Nephron progenitor cell (in vitro differentiated cells): ENCODE measurements at regions not wholly inside any gene's neighbourhood (a gene's known extent, or its start where the extent isn't known, plus 50 kb on each side); places are given as distances from the start of the nearest gene placed in this dataset.
"Not testable (repeated sequence)": the region's sequence is repeated elsewhere in the genome, so short reads cannot be mapped to it uniquely, and the experiment has no call there.

Source experiments
- DNase-seq: peaks from one replicate; pipeline ENCODE4 v3.0.0; 2021
- H3K27ac Mint-ChIP-seq: 2 replicates; pipeline ENCODE4 v1.8.0; 2021; ENCODE audit warnings: mild to moderate bottlenecking, moderate library complexity, mixed read lengths
- H3K27me3 Mint-ChIP-seq: 2 replicates; pipeline ENCODE4 v1.8.0; 2021; ENCODE audit warnings: mild to moderate bottlenecking, low read depth, mixed read lengths; ENCODE audit not compliant: poor library complexity
- H3K36me3 Mint-ChIP-seq: 2 replicates; pipeline ENCODE4 v1.8.0; 2021; ENCODE audit warnings: low read depth, mixed read lengths
- H3K4me1 Mint-ChIP-seq: 2 replicates; pipeline ENCODE4 v1.8.0; 2021; ENCODE audit warnings: mixed read lengths
- H3K4me3 Mint-ChIP-seq: 2 replicates; pipeline ENCODE4 v1.8.0; 2021; ENCODE audit warnings: mild to moderate bottlenecking, moderate library complexity, mixed read lengths
- H3K9me3 Mint-ChIP-seq: 2 replicates; pipeline ENCODE4 v1.8.0; 2021; ENCODE audit warnings: mild to moderate bottlenecking, moderate library complexity, mixed read lengths
- TF ChIP-seq, protein P1 (sequence below): fragments of 200-600 bp; sonication (generic); IDR thresholded peaks from 2 replicates; pipeline ENCODE4 v1.5.0; 2021; ENCODE audit warnings: antibody characterized with exemption

DNA sequence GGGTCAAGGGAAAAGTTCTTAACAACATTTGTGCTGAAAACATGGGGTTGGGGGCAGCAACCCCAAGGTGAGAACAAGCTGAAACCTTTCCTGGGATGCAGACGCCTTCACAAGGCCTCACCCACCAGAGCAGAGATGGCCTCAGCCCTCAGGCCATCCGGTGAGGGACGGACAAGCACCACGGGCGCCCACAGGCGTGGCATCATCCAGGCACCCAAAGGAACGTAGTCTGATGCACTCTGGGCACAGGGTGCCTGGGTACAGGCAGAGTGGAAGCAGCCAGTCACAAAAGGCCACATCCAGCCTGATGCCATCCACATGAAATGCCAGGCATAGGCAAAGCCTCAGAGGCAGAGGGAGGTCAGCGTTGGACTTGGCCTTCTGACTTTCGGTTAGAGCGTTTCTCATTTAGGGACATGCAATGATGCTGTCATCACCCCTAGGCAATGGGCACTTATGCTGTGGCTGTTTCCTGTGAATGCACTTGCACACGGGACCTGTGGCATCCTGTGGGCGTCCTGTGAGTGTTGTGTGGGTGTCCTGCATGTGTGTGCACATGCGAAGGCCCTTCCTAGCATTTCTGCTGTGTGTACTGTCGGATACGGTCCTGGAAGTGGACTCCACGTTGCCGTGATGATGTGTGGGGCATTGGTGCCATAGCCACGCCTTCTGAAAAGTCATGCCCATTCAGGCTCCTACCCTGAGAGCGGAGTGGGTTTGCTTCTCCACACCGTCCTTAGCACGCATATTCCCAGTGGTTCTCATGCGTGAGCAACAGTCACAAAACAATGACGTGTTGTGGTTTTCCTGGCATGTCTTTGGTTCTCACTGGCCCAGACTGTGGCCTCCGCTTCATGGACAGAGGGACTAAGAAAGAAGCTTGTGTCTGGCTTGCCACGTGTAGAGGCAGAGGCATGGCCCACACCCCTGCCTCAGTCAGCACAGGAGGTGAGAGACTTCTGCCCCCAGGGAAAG, 52.7 kb upstream of the ZNF469 start:
- Mint-ChIP-seq H3K4me3 (no peak overlapping the region), H3K9me3 (peaks cover 4% of the 10 kb centered on the region), H3K36me3 (no peaks in the 10 kb centered on the region), H3K4me1 (peaks cover 22% of the 10 kb centered on the region), H3K27ac (no peak overlapping the region), H3K27me3 (peaks cover 6% of the 10 kb centered on the region)
- TF ChIP-seq, protein P1, sequence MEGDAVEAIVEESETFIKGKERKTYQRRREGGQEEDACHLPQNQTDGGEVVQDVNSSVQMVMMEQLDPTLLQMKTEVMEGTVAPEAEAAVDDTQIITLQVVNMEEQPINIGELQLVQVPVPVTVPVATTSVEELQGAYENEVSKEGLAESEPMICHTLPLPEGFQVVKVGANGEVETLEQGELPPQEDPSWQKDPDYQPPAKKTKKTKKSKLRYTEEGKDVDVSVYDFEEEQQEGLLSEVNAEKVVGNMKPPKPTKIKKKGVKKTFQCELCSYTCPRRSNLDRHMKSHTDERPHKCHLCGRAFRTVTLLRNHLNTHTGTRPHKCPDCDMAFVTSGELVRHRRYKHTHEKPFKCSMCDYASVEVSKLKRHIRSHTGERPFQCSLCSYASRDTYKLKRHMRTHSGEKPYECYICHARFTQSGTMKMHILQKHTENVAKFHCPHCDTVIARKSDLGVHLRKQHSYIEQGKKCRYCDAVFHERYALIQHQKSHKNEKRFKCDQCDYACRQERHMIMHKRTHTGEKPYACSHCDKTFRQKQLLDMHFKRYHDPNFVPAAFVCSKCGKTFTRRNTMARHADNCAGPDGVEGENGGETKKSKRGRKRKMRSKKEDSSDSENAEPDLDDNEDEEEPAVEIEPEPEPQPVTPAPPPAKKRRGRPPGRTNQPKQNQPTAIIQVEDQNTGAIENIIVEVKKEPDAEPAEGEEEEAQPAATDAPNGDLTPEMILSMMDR = no peak
- no peak for DNase-seq

DNA sequence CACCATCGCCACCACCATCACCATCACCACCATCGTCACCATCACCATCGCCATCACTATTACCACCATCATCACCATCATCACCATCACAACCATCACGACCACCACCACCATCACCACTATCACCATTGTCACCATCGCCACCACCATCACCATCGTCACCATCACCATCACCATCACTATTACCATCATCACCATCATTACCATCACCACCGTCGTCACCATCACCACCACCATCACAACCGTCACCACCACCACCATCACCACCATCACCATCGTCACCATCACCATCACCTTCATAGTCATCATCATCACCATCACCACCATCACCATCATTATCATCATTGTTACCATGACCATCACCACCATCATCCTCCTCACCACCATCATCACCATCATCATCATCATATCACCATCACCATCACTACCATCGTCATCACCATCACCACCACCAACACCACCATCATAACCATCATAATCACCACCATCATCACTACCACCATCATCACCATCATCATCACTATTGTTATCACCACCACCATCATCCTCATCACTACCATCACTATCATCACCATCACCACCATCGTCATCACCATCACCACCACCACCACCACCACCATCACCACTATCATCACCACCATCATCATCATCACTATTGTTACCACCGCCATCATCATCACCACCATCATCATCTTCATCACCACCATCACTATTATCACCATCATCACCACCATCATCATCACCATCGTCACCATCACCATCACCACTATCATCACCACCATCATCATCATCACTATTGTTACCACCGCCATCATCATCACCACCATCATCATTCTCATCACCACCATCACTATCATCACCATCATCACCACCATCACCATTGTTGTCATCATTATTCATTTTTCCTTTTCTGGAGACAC, 51.5 kb upstream of the ZNF469 start:
- peaks cover under 1% of the 10 kb centered on the region for H3K27me3 Mint-ChIP-seq
- peaks cover 20% of the 10 kb centered on the region for H3K4me1 Mint-ChIP-seq
- no peak for DNase-seq
- H3K27ac Mint-ChIP-seq = no peak overlapping the region
- H3K4me3 Mint-ChIP-seq = no peak overlapping the region
- no peaks in the 10 kb centered on the region for H3K36me3 Mint-ChIP-seq
- peaks cover 9% of the 10 kb centered on the region for H3K9me3 Mint-ChIP-seq
- TF ChIP-seq, protein P1 = no peak

DNA sequence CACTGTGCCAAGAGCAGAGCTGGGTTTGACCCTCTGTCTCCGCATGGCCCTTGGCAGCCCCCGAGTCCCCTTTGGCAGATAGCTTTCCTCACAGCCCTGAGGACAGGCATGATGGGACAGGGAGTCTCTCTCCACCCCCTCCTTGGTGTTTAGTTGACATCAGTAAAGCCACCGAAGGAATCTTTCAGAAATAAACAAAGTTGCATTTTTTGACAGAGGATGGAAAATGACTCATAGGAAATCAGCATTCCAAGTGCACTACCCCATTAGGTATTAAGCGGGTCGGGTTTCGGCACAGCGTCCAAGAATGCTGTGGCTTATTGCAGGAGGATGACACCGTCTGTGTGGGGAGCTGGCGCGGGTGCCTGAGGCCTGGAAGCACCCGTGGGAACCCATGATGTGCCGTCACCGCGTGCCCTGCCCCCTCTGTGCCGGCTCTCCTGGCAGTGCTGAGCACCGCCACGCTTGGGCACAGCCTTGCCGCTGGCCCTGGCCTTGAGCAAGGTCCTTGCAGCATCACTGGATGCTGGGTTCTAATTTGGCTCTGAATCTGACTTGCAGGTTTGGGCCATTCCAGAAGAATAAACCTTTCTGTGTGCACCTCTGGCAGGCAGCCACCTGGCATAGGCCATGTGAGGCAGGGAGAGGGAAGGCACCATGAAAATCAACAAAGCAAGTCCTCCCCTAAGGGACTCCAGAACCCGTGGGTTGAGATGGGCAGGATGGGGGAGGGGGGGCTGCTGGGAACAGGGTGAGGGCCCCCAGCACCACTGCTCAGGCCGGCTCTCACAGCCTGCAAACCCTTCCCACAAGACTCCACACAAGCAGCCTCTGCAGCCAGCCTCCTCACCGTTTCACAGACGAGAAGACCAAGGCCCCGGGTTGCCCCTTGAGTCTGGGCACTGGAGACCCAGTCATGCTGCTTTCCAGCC, 50.5 kb upstream of the ZNF469 start:
- no peak overlapping the region for H3K27ac Mint-ChIP-seq
- H3K9me3 Mint-ChIP-seq = peaks cover 18% of the 10 kb centered on the region
- H3K4me3 Mint-ChIP-seq = no peak overlapping the region
- no peaks in the 10 kb centered on the region for H3K36me3 Mint-ChIP-seq
- peaks cover 18% of the 10 kb centered on the region for H3K4me1 Mint-ChIP-seq
- DNase-seq = no peak
- no peaks in the 10 kb centered on the region for H3K27me3 Mint-ChIP-seq
- TF ChIP-seq, protein P1 = no peak

DNA sequence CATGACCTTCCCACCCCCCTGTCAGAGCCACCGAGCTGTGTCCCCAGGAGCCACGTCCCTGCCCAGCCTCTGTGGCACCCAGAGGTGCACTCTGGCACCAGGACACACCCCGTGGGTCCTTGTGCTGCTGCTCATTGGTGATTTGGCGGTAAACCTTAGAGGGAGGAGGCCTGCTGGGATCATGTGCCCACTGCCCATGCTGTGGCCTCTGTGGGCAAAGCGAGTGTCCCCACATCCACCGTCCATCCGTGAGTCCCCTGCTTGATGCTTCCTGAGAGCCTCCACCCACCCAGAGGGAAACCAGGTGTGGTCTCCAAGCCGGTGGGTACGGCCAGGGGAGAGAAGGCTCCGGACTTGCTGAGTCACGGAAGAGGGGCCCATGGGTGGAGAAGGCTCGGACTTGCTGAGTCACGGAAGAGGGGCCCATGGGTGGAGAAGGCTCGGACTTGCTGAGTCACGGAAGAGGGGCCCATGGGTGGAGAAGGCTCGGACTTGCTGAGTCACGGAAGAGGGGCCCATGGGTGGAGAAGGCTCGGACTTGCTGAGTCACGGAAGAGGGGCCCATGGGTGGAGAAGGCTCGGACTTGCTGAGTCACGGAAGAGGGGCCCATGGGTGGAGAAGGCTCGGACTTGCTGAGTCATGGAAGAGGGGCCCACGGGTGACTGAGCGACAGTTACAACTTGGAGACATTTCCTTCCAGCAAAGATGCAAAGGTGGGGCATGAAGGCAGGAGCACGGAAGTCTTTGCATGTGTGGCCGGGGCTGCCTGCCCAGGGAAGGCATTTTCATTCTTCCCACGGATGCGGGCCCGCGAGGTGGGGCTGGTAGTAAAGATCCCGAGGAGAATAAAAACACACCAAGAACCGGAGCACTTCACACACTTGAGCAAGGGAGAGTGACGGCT, 49.6 kb upstream of the ZNF469 start:
- H3K36me3 Mint-ChIP-seq, H3K27ac Mint-ChIP-seq, DNase-seq, H3K4me3 Mint-ChIP-seq, H3K27me3 Mint-ChIP-seq: not testable (repeated sequence)
- Mint-ChIP-seq H3K4me1 (peaks cover 11% of the 10 kb centered on the region), H3K9me3 (peaks cover 25% of the 10 kb centered on the region)
